ENCODE measurements at regions not wholly inside any gene's neighbourhood (a gene's known extent, or its start where the extent isn't known, plus 50 kb on each side); places are given as distances from the start of the nearest gene placed in this dataset.
"Not testable (repeated sequence)": the region's sequence is repeated elsewhere in the genome, so short reads cannot be mapped to it uniquely, and the experiment has no call there.

DNA sequence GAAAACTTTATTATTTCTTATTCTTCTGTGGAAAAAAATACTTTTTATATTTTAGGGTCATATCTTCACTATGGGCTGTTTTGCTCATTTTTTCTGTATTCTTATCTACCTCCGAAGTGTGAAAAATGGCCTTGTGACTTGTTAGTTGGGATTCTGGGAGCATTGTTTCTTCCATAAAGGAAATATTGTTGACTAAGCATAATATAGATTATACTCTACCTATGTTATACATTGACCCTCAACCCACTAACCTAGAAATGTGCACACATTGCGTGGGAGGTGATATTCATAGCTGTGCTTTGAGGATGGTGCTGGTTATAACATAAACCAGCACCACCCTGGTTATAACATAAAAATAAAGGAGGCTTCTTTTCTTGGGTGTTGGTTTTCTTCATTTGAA is 259.2 kb upstream of the AADAT start:
- H3K27ac Mint-ChIP-seq, result no peak overlapping the region
- H3K27ac ChIP-seq (ENCODE audit: low read length), result no peak overlapping the region

DNA sequence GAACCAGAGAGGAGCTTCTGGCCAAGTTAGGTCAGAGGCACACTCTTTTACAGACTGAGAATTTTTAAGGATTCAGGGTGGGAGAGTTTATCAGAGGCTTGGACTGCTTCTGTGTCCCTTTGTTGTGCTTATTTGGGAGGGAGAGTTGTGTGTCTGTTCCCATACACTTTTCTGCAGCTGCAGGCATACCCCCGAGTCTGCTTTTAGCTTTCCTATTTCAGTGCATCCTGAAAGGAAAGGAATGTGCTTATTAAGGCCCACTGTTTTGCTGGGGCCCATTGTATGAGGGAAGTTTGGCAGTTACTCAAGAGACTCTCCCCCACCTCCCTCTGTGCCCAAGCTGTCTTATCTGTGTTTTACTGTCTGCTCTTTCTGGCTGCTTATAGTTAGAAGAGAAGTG is 257.4 kb upstream of the AADAT start:
- H3K4me3 ChIP-seq (ENCODE audit: low read length); DNase-seq; H3K27me3 Mint-ChIP-seq (ENCODE audit: low read depth in 2 of 2); H3K36me3 Mint-ChIP-seq; H3K27ac Mint-ChIP-seq; H3K9me3 Mint-ChIP-seq; H3K27ac ChIP-seq (ENCODE audit: low read length); H3K4me1 Mint-ChIP-seq; H3K9me3 ChIP-seq (ENCODE audit: control insufficient read depth, insufficient read depth, low read length); ATAC-seq; H3K4me1 ChIP-seq (ENCODE audit: control insufficient read depth, insufficient read depth, low read length); H3K36me3 ChIP-seq (ENCODE audit: control insufficient read depth, insufficient read depth, low read length); H3K4me3 Mint-ChIP-seq; H3K27me3 ChIP-seq (ENCODE audit: control insufficient read depth, insufficient read depth, low read length); intact Hi-C loops (cut with micrococcal nuclease): not testable (repeated sequence)
- WGBS (ENCODE audit: insufficient coverage), result no CpG with 5 or more reads among the region's 1 CpG

More for the DNA sequence above, 259.2 kb upstream of the AADAT start:
- H3K9me3 Mint-ChIP-seq, result peaks cover 0 to 4% of the 10 kb centered on the region in 2 donors
- Histone ChIP-seq H3K4me1 (ENCODE audit: control insufficient read depth, insufficient read depth, low read length) (no peaks in the 10 kb centered on the region), H3K36me3 (ENCODE audit: control insufficient read depth, insufficient read depth, low read length) (no peaks in the 10 kb centered on the region), H3K27me3 (ENCODE audit: control insufficient read depth, insufficient read depth, low read length) (no peaks in the 10 kb centered on the region), H3K4me3 (ENCODE audit: low read length) (no peak overlapping the region), H3K9me3 (ENCODE audit: control insufficient read depth, insufficient read depth, low read length) (no peaks in the 10 kb centered on the region)
- no peak for ATAC-seq
- H3K4me1 Mint-ChIP-seq, result no peaks in the 10 kb centered on the region
- intact Hi-C loops (cut with micrococcal nuclease), result no loop called here
- no peak overlapping the region for H3K4me3 Mint-ChIP-seq
- no peaks in the 10 kb centered on the region for H3K27me3 Mint-ChIP-seq (ENCODE audit: low read depth in 2 of 2)
- TF ChIP-seq, protein P1, sequence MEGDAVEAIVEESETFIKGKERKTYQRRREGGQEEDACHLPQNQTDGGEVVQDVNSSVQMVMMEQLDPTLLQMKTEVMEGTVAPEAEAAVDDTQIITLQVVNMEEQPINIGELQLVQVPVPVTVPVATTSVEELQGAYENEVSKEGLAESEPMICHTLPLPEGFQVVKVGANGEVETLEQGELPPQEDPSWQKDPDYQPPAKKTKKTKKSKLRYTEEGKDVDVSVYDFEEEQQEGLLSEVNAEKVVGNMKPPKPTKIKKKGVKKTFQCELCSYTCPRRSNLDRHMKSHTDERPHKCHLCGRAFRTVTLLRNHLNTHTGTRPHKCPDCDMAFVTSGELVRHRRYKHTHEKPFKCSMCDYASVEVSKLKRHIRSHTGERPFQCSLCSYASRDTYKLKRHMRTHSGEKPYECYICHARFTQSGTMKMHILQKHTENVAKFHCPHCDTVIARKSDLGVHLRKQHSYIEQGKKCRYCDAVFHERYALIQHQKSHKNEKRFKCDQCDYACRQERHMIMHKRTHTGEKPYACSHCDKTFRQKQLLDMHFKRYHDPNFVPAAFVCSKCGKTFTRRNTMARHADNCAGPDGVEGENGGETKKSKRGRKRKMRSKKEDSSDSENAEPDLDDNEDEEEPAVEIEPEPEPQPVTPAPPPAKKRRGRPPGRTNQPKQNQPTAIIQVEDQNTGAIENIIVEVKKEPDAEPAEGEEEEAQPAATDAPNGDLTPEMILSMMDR (IDR thresholded peaks at IDR 0.05), result no peak
- no CpG with 5 or more reads among the region's 2 CpGs for WGBS (ENCODE audit: insufficient coverage)
- H3K36me3 Mint-ChIP-seq, result no peaks in the 10 kb centered on the region
- no peak for DNase-seq

DNA sequence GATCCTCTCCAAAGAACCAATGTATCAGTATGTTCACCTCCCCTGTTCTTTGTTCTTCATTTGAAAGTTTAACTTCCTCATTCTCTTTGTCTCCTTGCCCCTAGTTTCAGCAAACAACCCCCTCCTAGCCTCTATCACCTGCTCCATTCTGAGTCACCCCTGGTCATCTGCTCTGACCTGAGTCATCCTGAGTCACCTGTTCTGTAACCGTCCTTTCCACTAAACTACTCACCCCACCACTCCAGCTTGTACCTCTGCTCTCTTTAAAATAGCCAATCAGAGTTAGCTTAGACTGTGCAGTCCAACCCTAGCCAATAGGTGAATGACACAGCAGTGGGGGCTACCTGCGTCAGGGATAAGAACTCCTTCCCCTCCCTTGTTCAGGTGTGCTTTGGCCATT is 249.8 kb upstream of the AADAT start:
- Histone ChIP-seq H3K9me3 (ENCODE audit: control insufficient read depth, insufficient read depth, low read length) (no peaks in the 10 kb centered on the region), H3K36me3 (ENCODE audit: control insufficient read depth, insufficient read depth, low read length) (no peaks in the 10 kb centered on the region), H3K27ac (ENCODE audit: low read length) (no peak overlapping the region), H3K4me3 (ENCODE audit: low read length) (no peak overlapping the region), H3K4me1 (ENCODE audit: control insufficient read depth, insufficient read depth, low read length) (no peaks in the 10 kb centered on the region), H3K27me3 (ENCODE audit: control insufficient read depth, insufficient read depth, low read length) (no peaks in the 10 kb centered on the region)
- Mint-ChIP-seq H3K4me3 (no peak overlapping the region), H3K4me1 (no peaks in the 10 kb centered on the region), H3K27me3 (ENCODE audit: low read depth in 2 of 2) (no peaks in the 10 kb centered on the region), H3K9me3 (peaks cover 8% of the 10 kb centered on the region in 2 donors), H3K27ac (no peak overlapping the region), H3K36me3 (peaks cover 7% of the 10 kb centered on the region)
- 81% methylated on average over 2 of the region's 2 CpGs for WGBS (ENCODE audit: insufficient coverage)
- intact Hi-C loops (cut with micrococcal nuclease), result no loop called here
- ATAC-seq, result no peak
- TF ChIP-seq, protein P1 (IDR thresholded peaks at IDR 0.05), result no peak
- DNase-seq, result no peak

DNA sequence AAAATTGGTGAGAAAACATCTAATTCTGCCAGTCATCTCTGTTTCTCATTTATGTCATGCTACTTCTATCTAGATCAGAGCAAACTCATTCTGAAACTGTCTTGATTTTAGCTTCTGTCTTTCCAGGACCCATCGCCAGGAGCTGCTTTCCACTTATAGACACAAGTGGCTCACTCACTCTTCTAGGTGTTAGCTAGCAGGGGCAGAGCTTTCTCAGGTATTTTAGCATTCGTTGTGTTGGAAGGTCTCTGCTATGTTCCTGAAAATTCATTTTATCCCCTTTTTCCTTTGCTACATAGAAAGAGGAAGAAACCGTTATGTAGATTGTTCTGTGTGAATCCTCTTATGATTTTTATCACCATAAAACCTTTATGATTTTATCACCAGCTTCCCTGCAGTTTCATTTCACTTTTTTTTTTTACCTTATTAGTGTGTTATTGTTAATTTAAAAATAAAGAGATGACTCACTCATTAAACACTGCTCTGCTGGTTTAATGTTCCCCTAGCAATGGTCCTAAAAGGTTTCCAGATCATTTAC is 246.6 kb upstream of the AADAT start:
- Mint-ChIP-seq H3K27ac (no peak overlapping the region), H3K27me3 (ENCODE audit: low read depth in 2 of 2) (no peaks in the 10 kb centered on the region), H3K4me1 (no peaks in the 10 kb centered on the region), H3K4me3 (no peak overlapping the region), H3K36me3 (peaks cover 7% of the 10 kb centered on the region), H3K9me3 (peaks cover 6 to 8% of the 10 kb centered on the region in 2 donors)
- H3K4me3 ChIP-seq (ENCODE audit: low read length), result no peak overlapping the region
- no peaks in the 10 kb centered on the region for H3K27me3 ChIP-seq (ENCODE audit: control insufficient read depth, insufficient read depth, low read length)
- no peaks in the 10 kb centered on the region for H3K4me1 ChIP-seq (ENCODE audit: control insufficient read depth, insufficient read depth, low read length)
- no peak for DNase-seq
- TF ChIP-seq, protein P1 (IDR thresholded peaks at IDR 0.05), result no peak
- H3K36me3 ChIP-seq (ENCODE audit: control insufficient read depth, insufficient read depth, low read length), result no peaks in the 10 kb centered on the region
- ATAC-seq, result no peak
- intact Hi-C loops (cut with micrococcal nuclease), result no loop called here
- 58% methylated on average over 1 of the region's 3 CpGs for WGBS (ENCODE audit: insufficient coverage)
- no peaks in the 10 kb centered on the region for H3K9me3 ChIP-seq (ENCODE audit: control insufficient read depth, insufficient read depth, low read length)
- H3K27ac ChIP-seq (ENCODE audit: low read length), result no peak overlapping the region
